T1000 (cell line): ENCODE measurements at regions not wholly inside any gene's neighbourhood (a gene's known extent, or its start where the extent isn't known, plus 50 kb on each side); places are given as distances from the start of the nearest gene placed in this dataset.
"Not testable (repeated sequence)": the region's sequence is repeated elsewhere in the genome, so short reads cannot be mapped to it uniquely, and the experiment has no call there.

ENCODE experiments used
- DNase-seq: peaks from one replicate; lab custom pipeline; 2025; ENCODE audit warnings: mixed read lengths; lab: John Stamatoyannopoulos, UW

GRCh38 chr18:76307293-76307690 lies 187.8 kb downstream of the ZNF516 start:
- no peak for DNase-seq

DNA sequence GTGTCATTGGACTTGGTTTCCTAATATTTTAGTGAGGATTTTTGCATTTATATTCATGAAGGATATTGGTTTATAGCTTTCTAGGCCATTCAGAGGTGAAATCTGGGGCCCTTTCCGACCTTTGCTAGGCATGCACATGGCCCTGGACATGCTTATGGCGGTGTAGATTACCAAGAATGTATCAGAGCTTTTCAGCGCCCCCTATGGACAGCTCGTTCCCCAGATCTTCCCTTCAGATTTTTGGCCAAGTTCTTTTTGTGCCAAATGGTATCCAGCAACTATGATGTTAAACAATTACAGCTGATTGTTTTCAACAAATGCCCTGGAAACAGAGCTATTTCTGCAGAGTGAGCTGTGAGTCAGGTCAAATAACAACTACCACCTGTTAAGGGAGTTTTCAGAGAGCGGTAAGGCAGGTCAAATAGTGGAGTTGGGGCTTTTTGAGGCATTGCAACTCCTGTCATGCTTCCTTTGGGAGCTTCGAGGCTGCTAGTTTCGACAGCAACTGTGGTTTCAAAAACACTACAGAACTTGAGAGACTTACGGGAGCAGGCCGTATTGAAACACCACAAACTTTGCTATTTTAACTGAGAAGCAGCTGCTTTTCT lies 188.3 kb downstream of the ZNF516 start:
- no peak for DNase-seq

- no peak for DNase-seq
Measured at GRCh38 chr18:76285866-76286265, 209.2 kb downstream of the ZNF516 start.

DNA sequence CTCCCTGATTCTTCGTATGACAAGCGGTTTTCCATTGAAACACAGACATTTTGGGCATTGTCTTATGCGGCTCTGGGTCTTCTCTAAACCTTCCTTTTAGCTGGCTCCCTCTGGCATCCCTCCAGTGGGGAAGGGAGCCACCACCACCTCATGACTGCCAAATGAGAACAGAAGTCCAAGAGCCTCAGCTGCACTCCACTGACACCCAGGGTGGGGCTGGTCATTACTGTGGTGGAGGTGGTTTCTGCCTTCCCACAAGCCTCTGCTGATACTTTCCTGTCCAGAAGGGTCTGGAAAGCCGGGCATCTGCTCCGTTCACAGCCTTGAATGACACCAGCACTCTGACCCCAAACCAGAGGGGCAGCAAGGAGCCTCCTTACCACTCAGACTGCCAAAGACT lies 213.5 kb downstream of the ZNF516 start:
- DNase-seq, result no peak

DNA sequence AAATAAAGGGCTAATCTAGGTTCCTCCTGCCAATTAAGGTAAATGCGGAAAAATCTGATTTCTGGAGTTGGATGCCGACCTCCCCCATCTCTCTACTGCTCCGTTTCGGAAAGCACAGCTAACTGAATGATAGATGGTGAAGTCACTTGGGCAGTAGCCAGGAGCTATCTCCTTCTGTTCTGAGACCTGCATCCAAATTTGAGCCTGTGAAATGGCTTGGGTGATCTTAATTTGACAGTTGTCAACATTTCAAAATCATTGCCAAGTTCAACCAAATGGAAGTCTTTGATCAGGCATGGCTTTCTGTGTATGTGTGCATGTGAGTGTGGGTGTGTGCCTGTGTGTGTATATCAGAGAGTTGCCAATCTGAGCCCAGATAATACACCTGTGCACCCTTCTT lies 217.2 kb downstream of the ZNF516 start:
- DNase-seq, result no peak

- DNase-seq, result no peak
Measured at GRCh38 chr18:76275727-76276313, 219.2 kb downstream of the ZNF516 start.

DNA sequence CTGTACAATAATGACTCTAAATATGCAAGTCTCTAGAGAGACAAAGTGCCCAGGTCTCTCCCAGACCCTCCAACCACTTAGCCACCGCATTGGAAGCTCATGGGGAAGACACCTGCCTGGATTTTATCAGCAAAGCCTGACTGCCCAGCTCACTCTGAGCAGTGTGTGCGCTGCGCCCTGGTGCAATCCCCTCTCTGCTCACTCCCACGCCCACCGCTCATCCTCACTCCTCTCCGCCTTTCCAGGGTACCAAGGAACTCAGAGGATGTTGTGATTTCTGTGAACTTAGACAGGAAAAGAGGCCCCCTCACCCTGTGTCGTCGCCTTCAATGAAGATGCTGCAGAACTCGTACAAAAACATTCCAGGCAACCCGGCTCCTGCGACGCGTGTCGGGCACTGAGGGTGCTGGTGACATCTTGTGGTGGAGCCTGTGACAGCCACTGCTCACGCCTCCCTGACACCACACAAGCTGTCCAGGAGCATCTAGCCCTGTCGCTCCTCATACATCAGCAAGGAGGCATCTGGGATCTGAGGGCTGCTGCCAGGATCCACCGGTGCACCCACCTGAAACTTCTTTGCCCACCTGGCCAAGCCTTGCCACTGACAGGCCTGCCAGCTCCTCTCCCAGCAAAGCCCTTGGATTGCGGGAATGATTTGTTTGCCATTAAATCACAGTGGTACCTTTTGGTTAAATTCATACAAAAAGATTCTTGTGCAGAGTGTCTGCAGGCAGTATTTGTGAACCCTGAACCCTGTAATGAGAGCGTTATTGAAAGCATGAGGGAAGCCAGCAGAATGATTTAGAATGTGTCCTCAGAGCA lies 220.4 kb downstream of the ZNF516 start:
- DNase-seq, result no peak

DNA sequence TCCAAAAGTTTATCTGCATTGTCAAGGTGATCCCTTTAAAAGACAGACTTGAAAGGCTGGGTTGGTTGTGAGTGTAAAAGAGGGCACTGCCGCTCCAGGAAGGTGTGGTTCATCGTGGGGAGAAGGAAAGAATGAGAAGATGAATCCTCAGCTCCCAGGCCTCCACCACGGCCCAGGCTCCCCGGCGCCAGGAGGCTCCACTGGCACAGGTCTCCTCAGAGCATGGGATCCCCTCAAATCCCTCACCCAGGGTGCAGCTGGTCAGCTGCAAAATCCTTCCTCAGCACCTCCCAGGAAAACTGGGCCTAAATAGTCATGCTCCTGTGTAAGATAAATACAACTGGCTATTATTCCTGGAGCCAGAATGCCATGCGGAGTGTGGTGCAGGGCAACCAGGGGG lies 221.1 kb downstream of the ZNF516 start:
- no peak for DNase-seq

GRCh38 chr18:76273036-76273545 lies 222.0 kb downstream of the ZNF516 start:
- no peak for DNase-seq

- DNase-seq, result not testable (repeated sequence)
Measured at GRCh38 chr18:76267423-76267822, 227.6 kb downstream of the ZNF516 start.

DNA sequence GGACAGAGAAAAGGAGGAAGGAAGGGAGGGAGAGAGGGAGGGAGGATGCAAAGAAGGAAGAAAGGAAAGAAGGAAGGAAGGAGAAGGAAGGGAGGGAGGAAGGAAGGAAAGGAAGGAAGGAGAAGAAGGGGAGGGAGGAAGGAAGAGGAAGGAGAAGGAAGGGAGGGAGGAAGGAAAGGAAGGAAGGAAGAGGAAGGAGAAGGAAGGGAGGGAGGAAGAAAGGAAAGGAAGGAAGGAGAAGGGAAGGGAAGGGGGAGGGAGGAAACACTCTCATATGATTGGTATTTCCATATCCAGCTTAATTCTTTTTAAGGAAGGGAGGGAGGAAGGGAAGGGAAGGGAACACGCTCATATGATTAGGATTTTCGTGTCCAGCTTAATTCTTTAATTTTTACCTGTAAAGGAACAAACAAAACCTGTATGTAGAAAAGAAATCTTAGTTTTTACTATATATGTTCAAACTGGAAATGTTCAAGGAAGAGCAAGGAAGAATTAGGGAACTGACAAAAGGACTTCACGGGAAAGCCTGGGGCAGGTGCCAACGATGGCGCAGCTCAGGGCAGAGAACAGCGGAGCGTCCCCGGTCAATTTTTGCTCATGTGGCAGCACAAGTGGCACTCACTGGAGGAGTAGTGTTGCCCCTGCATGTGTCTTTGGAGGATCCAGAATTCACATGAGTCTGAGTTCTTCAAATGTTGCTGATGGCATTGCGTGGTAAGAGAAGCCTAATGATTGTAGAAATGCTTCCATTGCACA lies 228.6 kb downstream of the ZNF516 start:
- DNase-seq, result no peak

- no peak for DNase-seq
Measured at GRCh38 chr18:76265497-76266235, 229.4 kb downstream of the ZNF516 start.

- DNase-seq, result no peak
Measured at GRCh38 chr18:76264876-76265250, 230.2 kb downstream of the ZNF516 start.

- DNase-seq, result no peak
Measured at GRCh38 chr18:76264198-76264875, 230.7 kb downstream of the ZNF516 start.

DNA sequence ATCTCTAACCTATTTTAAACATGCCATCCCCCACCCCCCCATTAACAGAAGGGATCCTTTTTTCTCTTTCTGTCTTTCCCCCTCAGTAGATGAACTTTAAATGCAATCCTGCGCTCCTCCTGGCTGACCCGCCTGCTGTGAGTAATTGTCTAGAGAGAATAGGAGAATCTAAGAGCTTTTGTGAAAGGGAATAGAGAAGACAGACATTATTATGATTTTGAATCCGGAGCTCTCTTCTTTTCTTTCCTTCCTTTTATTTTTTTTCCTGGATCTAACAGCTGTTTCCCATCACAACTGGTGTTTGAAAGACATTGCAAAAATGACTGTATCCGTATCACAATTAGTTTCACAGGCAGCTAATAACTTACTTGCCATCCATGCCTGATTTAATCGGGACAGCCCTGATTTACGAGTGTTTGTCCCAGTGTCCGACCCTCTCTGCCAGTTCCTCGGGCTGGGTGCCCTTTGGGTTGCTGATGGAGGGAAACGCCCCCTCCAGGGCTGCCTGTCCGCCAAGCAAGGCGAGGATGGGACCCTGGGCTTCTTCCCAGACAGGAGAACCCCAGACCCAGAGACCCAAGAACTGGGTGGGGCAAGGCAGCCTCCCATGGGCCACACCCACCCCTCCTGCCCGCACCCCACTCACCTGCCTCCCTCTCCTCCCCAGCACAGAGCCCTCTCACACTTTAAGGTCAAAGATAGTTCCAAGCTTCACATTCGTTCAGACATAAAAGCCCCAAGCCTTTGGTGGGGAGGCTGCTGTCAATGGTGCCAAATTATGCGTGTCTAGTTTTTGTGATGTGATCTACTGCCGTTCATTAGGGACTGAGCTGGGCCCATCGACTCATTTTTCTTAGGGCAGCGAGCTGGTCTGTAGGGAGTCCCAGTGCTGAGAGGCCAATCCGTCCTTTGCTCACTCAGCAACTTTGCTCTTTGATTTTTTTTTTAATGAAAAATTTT lies 231.7 kb downstream of the ZNF516 start:
- DNase-seq, result no peak

DNA sequence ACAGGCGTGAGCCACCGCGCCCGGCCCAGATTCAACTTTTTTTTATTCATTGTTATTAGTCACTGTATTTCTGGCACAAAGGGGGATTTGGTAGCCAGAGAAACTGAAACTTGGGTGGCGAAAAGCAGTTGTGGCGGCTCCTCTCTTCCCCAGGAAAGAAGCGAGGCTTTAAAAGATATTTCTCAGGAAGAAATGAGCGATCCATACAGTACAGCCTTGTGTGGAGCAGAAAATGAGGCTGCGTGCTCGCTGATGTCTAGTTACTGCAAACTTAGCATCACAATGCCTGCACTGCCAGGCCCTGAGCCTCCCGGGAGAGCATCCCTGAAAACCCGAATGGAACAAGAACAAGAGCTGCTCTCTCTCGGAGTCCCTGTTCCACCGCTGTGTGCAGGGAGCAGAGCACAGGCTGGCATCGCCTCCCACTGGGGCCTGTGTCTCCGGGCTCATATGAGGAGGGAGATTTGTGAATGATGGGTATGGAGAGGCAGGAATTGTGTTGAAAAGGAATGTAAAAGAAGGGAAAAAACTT lies 234.0 kb downstream of the ZNF516 start:
- DNase-seq, result no peak

GRCh38 chr18:76259711-76260110 lies 235.3 kb downstream of the ZNF516 start:
- no peak for DNase-seq

DNA sequence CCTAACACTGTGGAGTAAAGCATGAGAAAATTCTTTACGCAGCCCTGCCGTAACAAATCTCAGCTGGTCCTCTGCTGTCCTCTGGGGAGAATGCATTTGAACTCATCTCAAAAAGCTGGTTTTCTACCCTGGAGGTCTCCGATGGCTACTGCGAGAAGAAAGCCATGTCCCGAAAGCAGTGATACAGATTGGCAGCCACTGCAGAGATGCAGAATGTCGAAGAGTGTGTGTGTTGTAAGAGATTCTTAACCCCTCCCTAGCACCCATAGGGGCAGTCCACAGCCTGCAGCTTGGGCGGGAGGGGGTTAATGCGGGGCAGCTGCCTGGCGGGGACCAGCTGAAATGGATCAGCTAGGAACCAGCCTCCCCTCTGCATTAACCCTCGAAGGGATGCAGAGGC lies 235.9 kb downstream of the ZNF516 start:
- no peak for DNase-seq

- no peak for DNase-seq
Measured at GRCh38 chr18:76258209-76258608, 236.8 kb downstream of the ZNF516 start.
